Subcutaneous abdominal adipose tissue (tissue), 5 donors: ENCODE measurements at regions not wholly inside any gene's neighbourhood (a gene's known extent, or its start where the extent isn't known, plus 50 kb on each side); places are given as distances from the start of the nearest gene placed in this dataset.
"Not testable (repeated sequence)": the region's sequence is repeated elsewhere in the genome, so short reads cannot be mapped to it uniquely, and the experiment has no call there.

Source experiments
- H3K27ac ChIP-seq: one replicate; pipeline ENCODE4 v1.7.0; 2013; ENCODE audit warnings: low read depth, mild to moderate bottlenecking, inconsistent platforms, low read length, moderate library complexity
- H3K27me3 ChIP-seq, 5 donors: one replicate each; pipeline ENCODE4 v1.7.0; 2013; ENCODE audit warnings: low read length in 5 of 5, inconsistent platforms in 1 of 5; ENCODE audit not compliant: control insufficient read depth in 5 of 5, insufficient read depth in 4 of 5
- H3K36me3 ChIP-seq, 5 donors: one replicate each; pipeline ENCODE4 v1.7.0; 2013; ENCODE audit warnings: low read length in 5 of 5; ENCODE audit not compliant: control insufficient read depth in 5 of 5, insufficient read depth in 5 of 5
- H3K4me1 ChIP-seq, 5 donors: one replicate each; pipeline ENCODE4 v1.7.0; 2013; ENCODE audit warnings: low read length in 5 of 5, mild to moderate bottlenecking in 3 of 5, moderate library complexity in 1 of 5; ENCODE audit not compliant: control insufficient read depth in 5 of 5, insufficient read depth in 5 of 5
- H3K4me3 ChIP-seq, 5 donors: one replicate each; pipeline ENCODE4 v1.7.0; 2013; ENCODE audit warnings: low read length in 5 of 5, low read depth in 1 of 5
- H3K9ac ChIP-seq, 5 donors: one replicate each; pipeline ENCODE4 v1.7.0; 2013; ENCODE audit warnings: low read length in 5 of 5, mild to moderate bottlenecking in 4 of 5, moderate library complexity in 3 of 5
- H3K9me3 ChIP-seq, 5 donors: one replicate each; pipeline ENCODE4 v1.7.0; 2013; ENCODE audit warnings: low read length in 5 of 5; ENCODE audit not compliant: control insufficient read depth in 5 of 5
- donor health status: healthy.
- donor health status: healthy.
- donor health status: healthy.
- donor health status: healthy.
- donor health status: healthy.

DNA sequence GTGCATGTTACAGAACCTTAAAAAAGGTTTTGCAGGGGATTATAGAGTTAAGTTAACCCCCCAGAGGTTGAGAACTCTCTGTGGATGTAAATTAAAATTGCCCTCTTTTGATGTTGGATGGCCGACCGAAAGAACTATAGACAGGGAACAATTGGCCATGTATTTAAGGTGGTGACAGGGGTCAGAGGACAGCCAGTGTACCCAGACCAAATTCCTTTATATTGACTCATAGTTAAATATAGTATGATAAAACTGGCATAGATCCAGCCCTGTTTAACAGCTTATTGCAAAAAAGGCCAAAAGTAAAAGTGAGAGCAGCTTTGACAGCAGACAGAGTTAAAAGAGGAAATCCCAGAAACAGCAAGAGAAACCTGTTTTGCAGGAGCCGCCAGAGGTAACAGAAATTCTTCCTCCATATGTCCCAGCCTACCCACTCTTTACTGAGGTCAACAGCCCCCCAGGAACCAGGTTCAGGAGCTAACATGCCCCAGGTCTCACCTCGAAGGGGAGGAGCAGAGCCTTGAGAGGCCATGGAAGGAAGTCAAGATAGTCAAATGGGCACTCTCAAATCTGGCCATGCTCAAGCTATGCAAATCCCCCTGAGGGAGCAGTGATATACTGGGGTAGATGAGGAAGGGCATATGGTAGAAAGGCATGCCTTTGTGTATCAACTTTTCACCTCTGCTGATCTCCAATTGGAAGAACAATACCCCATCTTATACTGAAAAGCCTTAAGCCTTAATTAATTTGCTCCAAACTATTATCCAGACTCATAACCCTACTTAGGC, 156.4 kb upstream of the COX7C start:
- no peaks in the 10 kb centered on the region for H3K36me3 ChIP-seq
- no peak overlapping the region for H3K27ac ChIP-seq
- peaks cover 14 to 35% (median 25%) of the 10 kb centered on the region in 5 donors for H3K9me3 ChIP-seq
- no peak overlapping the region for H3K4me3 ChIP-seq
- peaks cover 0 to 13% (median 9%) of the 10 kb centered on the region in 5 donors for H3K4me1 ChIP-seq
- H3K27me3 ChIP-seq = no peaks in the 10 kb centered on the region
- H3K9ac ChIP-seq = no peak overlapping the region

DNA sequence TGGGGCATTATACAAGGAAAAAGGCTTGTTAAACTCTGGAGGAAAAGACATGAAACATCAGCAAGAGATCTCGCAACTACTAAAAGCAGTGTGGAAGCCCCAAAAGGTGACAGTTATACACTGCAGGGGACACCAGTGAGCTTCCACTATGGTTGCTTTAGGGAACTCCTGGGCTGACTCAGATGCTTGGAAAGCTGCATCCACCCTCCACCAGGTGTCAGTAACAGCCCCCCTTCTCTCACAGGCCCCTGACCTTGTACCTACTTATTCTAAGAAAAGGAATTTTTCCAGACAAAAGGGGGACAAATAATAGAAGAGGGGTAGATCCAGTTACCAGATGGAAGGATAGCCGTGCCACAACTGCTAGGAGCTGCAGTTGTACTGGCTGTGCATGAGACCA, 154.4 kb upstream of the COX7C start:
- Histone ChIP-seq H3K36me3 (no peaks in the 10 kb centered on the region), H3K9me3 (peaks cover 14 to 30% (median 23%) of the 10 kb centered on the region in 5 donors), H3K4me1 (peaks cover 0 to 13% (median 9%) of the 10 kb centered on the region in 5 donors), H3K27me3 (no peaks in the 10 kb centered on the region), H3K4me3 (no peak overlapping the region), H3K9ac (no peak overlapping the region), H3K27ac (no peak overlapping the region)

DNA sequence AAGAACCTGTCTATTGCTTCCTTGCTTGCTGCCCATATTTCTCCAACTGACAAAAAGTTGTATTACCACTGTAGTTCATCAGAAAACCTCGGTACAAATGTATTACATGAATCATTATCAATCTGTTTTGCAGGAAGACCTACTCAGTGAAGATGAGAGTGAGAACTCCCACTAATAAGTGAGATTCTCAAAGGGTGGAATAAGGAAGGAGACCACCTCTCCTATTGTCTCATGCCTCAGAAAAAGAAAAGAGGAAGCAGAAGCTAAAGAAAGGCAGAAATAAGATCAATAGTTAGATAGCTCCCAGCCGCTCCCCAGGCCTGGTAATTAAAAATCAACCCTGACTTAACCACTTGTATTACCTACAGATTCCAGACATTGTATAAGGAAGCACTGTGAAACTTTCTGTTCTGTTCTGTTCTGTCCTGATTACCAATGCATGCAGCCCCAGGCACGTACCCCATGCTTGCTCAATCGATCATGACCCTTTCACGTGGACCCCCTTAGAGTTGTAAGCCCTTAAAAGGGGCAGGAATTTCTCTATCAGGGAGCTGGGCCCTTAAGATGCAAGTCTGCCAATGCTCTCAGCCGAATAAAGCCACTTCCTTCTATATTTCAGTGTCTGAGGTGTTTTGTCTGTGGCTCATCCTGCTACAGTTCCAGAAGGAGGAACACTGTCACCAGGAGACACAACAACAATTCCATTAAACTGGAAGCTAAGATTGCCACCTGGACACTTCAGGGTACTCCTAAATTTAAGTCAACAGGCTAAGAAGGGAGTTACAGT, 152.5 kb upstream of the COX7C start:
- H3K4me1 ChIP-seq = peaks cover 0 to 13% (median 9%) of the 10 kb centered on the region in 5 donors
- no peaks in the 10 kb centered on the region for H3K36me3 ChIP-seq
- H3K27ac ChIP-seq = no peak overlapping the region
- peak overlapping the region in 2 of 5 donors; percentile 26 to 32 for H3K4me3 ChIP-seq
- H3K9ac ChIP-seq = no peak overlapping the region
- H3K9me3 ChIP-seq = peaks cover 14 to 30% (median 23%) of the 10 kb centered on the region in 5 donors
- H3K27me3 ChIP-seq = no peaks in the 10 kb centered on the region

DNA sequence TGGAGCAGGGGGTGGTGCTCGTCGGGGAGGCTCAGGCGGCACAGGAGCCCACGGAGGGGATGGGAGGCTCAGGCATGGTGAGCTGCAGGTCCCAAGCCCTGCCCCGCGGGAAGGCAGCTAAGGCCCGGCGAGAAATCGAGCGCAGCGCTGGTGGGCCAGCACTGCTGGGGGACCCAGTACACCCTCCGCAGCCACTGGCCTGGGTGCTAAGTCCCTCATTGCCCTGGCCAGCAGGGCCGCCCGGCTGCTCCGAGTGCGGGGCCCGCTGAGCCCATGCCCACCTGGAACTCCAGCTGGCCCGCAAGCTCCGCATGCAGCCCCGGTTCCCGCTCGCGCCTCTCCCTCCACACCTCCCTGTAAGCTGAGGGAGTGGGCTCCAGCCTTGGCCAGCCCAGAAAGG, 151.0 kb upstream of the COX7C start:
- not testable (repeated sequence) for H3K4me3 ChIP-seq, H3K36me3 ChIP-seq, H3K27me3 ChIP-seq, H3K4me1 ChIP-seq, H3K27ac ChIP-seq, H3K9ac ChIP-seq
- H3K9me3 ChIP-seq = peaks cover 14 to 30% (median 23%) of the 10 kb centered on the region in 5 donors

DNA sequence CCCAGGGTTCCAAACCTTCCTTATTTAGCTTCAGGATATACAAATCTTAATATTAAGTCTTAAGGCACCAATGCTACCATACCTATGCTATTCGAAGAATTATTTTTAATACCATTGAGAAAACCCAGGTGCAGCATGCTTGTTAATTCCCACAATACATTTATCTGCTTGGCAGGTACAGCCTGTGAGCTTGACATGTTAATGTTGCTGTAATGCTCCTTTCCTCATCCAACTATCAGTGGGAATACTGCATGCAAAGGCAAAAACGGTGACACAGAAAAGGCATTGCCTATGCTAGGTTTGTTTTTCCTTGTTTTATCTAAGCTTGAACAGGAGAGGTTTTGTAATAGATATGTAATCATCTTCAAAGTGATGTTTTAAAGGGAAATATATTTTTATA, 135.7 kb upstream of the COX7C start:
- Histone ChIP-seq H3K4me3 (no peak overlapping the region), H3K9ac (no peak overlapping the region), H3K27ac (no peak overlapping the region), H3K4me1 (no peaks in the 10 kb centered on the region), H3K36me3 (no peaks in the 10 kb centered on the region), H3K9me3 (no peaks in the 10 kb centered on the region), H3K27me3 (no peaks in the 10 kb centered on the region)

DNA sequence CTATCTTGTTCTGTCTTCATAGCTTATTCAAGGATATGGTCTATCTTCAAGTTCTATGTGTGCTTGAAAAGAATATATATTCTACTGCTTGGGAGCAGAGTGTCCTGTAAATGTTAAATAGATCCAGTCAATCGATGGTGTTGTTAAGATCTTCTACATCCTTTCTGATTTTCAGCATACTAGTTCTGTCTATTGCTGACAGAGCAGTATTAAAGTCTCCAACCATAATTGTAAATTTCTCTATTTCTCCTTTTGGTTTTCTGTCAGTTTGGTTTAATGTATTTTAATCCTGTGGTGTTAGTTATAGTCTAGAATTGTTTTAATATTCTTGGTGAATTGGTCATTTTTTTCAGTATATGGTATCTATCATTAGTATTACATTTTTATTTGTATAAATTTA, 124.0 kb upstream of the COX7C start:
- Histone ChIP-seq H3K27me3 (no peaks in the 10 kb centered on the region), H3K27ac (no peak overlapping the region), H3K9me3 (no peaks in the 10 kb centered on the region), H3K36me3 (no peaks in the 10 kb centered on the region), H3K9ac (no peak overlapping the region), H3K4me1 (no peaks in the 10 kb centered on the region), H3K4me3 (no peak overlapping the region)

DNA sequence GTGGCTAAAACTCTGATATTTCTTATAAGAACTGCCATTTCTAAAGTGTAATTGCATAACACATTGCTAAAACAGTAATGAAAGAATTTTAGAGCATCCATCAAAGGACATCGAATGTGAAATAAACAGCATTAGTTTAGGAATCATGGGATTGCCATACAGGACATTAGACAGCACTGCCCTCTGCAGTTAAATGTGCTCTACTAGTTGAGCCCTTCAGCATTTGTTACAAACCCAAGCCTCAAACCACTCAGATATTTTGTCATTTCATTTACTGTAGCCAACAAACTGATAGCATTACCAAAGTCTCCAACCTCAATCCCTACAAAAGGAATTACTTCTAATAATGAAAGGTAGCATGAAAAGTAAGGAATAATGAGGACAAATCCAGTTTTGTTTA, 116.8 kb upstream of the COX7C start:
- H3K27ac ChIP-seq = no peak overlapping the region
- no peaks in the 10 kb centered on the region for H3K36me3 ChIP-seq
- H3K4me1 ChIP-seq = no peaks in the 10 kb centered on the region
- H3K27me3 ChIP-seq = no peaks in the 10 kb centered on the region
- H3K4me3 ChIP-seq = no peak overlapping the region
- no peak overlapping the region for H3K9ac ChIP-seq
- no peaks in the 10 kb centered on the region for H3K9me3 ChIP-seq

DNA sequence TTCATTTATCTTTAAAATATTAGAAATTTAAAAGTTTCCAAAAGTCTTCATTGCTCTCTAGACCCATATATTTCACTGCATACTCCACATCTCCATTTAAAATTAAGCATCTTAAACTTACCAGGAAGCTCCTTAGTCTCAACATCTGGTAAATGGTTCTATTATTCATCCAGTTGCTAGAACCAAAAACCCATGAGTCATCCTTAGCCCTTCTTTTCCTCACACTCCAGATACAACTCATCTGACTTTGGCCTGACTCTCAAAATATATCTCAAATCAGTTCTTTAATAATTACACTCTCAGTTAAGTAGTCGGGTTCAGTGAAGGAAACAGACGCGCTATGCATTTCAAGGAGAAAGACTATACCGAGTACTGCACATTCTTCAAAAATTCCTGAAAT, 110.2 kb upstream of the COX7C start:
- Histone ChIP-seq H3K9me3 (peaks cover 0 to 2% (median 0%) of the 10 kb centered on the region in 5 donors), H3K4me1 (no peaks in the 10 kb centered on the region), H3K4me3 (no peak overlapping the region), H3K27me3 (no peaks in the 10 kb centered on the region), H3K9ac (no peak overlapping the region), H3K36me3 (no peaks in the 10 kb centered on the region), H3K27ac (no peak overlapping the region)

DNA sequence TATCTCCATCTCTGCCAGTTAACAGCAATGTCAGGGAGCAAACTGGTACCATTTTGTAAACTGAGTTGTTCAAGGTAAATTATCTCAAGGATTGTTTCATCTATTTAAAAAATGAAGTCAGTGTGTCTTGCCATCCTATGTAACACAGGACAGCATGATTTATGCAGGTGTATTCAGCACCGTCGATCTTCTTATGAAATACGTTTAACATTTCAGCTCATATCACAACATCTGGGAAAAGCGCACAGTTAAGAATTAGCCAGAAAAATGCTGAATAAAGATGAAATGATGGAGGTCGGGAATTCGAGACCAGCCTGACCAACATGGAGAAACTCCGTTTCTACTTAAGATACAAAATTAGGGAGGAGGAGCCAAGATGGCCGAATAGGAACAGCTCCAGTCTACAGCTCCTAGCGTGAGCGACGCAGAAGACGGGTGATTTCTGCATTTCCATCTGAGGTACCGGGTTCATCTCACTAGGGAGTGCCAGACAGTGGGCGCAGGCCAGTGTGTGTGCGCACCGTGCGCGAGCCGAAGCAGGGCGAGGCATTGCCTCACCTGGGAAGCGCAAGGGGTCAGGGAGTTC, 107.3 kb upstream of the COX7C start:
- H3K9me3 ChIP-seq, H3K36me3 ChIP-seq, H3K9ac ChIP-seq, H3K4me1 ChIP-seq, H3K27ac ChIP-seq, H3K4me3 ChIP-seq, H3K27me3 ChIP-seq: not testable (repeated sequence)

DNA sequence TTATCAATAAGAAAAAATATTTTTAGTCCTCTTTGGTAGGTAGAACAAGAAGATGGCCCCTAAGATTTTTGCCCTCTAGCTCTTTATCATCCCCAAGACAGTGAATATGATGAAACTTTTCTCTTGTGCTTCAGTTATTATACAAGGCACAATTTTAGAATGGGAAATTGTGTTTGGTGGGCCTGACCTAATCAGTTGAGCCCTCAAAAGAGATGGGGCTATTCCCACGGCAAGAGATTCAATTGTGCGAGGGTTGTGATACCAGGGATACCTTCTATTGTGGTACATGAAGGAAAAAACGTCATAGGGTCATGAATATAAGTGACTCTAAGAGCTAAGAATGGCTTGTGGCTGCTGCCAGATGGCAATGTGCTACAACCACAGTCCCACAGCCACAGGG, 94.0 kb upstream of the COX7C start:
- Histone ChIP-seq H3K27me3 (no peaks in the 10 kb centered on the region), H3K9ac (no peak overlapping the region), H3K9me3 (peaks cover 3 to 6% (median 3%) of the 10 kb centered on the region in 5 donors), H3K36me3 (no peaks in the 10 kb centered on the region), H3K4me3 (no peak overlapping the region), H3K27ac (no peak overlapping the region), H3K4me1 (no peaks in the 10 kb centered on the region)
